ENCODE measurements at regions not wholly inside any gene's neighbourhood (a gene's known extent, or its start where the extent isn't known, plus 50 kb on each side); places are given as distances from the start of the nearest gene placed in this dataset.

DNA sequence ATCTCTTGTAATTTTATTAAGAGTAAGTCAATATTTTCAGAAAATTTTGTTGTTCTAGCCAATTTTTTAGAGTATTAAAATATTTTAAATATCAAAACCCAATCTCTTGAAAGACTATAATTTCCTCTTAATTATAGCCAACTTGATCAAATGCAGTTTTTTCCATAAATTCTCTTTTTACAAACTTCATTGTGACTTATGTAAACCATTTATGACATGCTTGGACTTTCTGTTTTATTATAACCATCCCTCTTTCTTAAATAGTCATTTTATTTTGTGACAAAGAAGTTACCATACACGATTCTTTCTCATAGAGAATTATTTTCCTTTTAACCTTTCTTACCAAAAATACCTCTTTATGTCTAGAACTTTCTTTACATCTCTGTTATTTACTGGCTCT lies 1075.5 kb downstream of the KHDRBS2 start:
- Histone ChIP-seq H3K36me3 (ENCODE audit: control insufficient read depth in 2 of 2, insufficient read depth in 2 of 2, low read length in 1 of 2) (no peaks in the 10 kb centered on the region), H3K4me3 (no peak overlapping the region), H3K9me3 (replicated peaks; ENCODE audit: control insufficient read depth, insufficient read depth, low read length) (no peaks in the 10 kb centered on the region), H3K27ac (ENCODE audit: control insufficient read depth, insufficient read depth) (no peak overlapping the region), H3K9ac (ENCODE audit: control insufficient read depth, insufficient read depth, low read length) (no peak overlapping the region), H3K79me2 (ENCODE audit: control insufficient read depth, insufficient read depth, low read length) (no peaks in the 10 kb centered on the region), H4K20me1 (ENCODE audit: control insufficient read depth, insufficient read depth) (no peaks in the 10 kb centered on the region), H3K4me2 (ENCODE audit: control insufficient read depth, insufficient read depth) (no peak overlapping the region), H3K27me3 (replicated peaks in 1 of 2; ENCODE audit: control insufficient read depth in 2 of 2, insufficient read depth in 2 of 2, low read length in 1 of 2) (no peaks in the 10 kb centered on the region), H3K4me1 (ENCODE audit: control insufficient read depth, insufficient read depth, low read length) (no peaks in the 10 kb centered on the region), H2AFZ (ENCODE audit: control insufficient read depth, low read depth, low read length) (no peak overlapping the region)
- 0% methylated on average over 1 of the region's 1 CpG for WGBS (ENCODE audit: insufficient coverage, insufficient replicate concordance, low lambda C conversion rate, missing lambda C conversion rate)
- SMC1A ChIA-PET (ENCODE audit: uncharacterized antibody, unreplicated experiment), result no interaction called here
- intact Hi-C loops (cut with micrococcal nuclease; ENCODE audit: unreplicated experiment) (no loop called here), in situ Hi-C loops (cut with MboI) (no loop called here)
- CTCF ChIA-PET, result no interaction called here
- RAD21 ChIA-PET (ENCODE audit: unreplicated experiment), result no interaction called here
- BruUV-seq (replicated peaks), result no TSS peak
- no peak for FAIRE-seq
- no peak for DNase-seq (ENCODE audit: low read depth, low spot score)
- TF ChIP-seq HDAC2 (IDR thresholded peaks at IDR 0.05) (no peak), PBX3 (IDR thresholded peaks at IDR 0.05; ENCODE audit: insufficient replicate concordance, low read depth, low read length) (no peak), BRCA1 (IDR thresholded peaks at IDR 0.05; ENCODE audit: low read depth, low read length) (no peak), POLR2AphosphoS2 (IDR thresholded peaks at IDR 0.05; ENCODE audit: low read depth, low read length) (no peak), SMAD1 (IDR thresholded peaks at IDR 0.05; ENCODE audit: low read depth, partially characterized antibody) (no peak), LARP7 (IDR thresholded peaks at IDR 0.05) (no peak), MYC (IDR thresholded peaks at IDR 0.05; ENCODE audit: insufficient read depth, insufficient read length, insufficient replicate concordance, low read length, severe bottlenecking) (no peak), NR2C2 (IDR thresholded peaks at IDR 0.05; ENCODE audit: borderline replicate concordance, control insufficient read depth, insufficient read length, low read depth) (no peak), ZNF687 (IDR thresholded peaks at IDR 0.05) (no peak), CREB1 (IDR thresholded peaks at IDR 0.05; ENCODE audit: low read depth) (no peak), CBFB (IDR thresholded peaks at IDR 0.05; ENCODE audit: low read depth) (no peak)
- no peak for ATAC-seq
- POLR2A ChIA-PET, result no interaction called here
